WTC11 (cell line): ENCODE measurements at regions not wholly inside any gene's neighbourhood (a gene's known extent, or its start where the extent isn't known, plus 50 kb on each side); places are given as distances from the start of the nearest gene placed in this dataset.

Source experiments
- ATAC-seq: fragments of 200-7000 bp; cut with Tn5 transposase; 2 replicates; pipeline ENCODE4 v1.10.0; 2021; ENCODE audit warnings: mild to moderate bottlenecking, moderate library complexity
- CTCF ChIA-PET: fragments of 300-600 bp; sonication (Branson Sonifier 250); formaldehyde crosslinking; loops from one replicate; lab custom pipeline; 2021; ENCODE audit warnings: antibody characterized with exemption; lab: Charles Lee
- POLR2A ChIA-PET: fragments of 350-600 bp; sonication (Branson Sonifier 250); formaldehyde crosslinking; loops from one replicate; lab custom pipeline; 2021; ENCODE audit warnings: antibody characterized with exemption; lab: Charles Lee
- DNase-seq: peaks from one replicate; pipeline ENCODE4 v3.0.0; 2021; ENCODE audit warnings: low spot score
- H3K27ac Mint-ChIP-seq: 2 replicates; pipeline ENCODE4 v1.8.0; 2021; ENCODE audit warnings: mixed read lengths
- H3K27me3 Mint-ChIP-seq: 2 replicates; pipeline ENCODE4 v1.8.0; 2021; ENCODE audit warnings: low read depth, mild to moderate bottlenecking, moderate library complexity, mixed read lengths
- H3K36me3 Mint-ChIP-seq: 2 replicates; pipeline ENCODE4 v1.8.0; 2021; ENCODE audit warnings: mixed read lengths
- H3K4me1 Mint-ChIP-seq: 2 replicates; pipeline ENCODE4 v1.8.0; 2022; ENCODE audit warnings: mixed read lengths
- H3K4me3 Mint-ChIP-seq: 2 replicates; pipeline ENCODE4 v1.8.0; 2021; ENCODE audit warnings: mild to moderate bottlenecking, moderate library complexity, mixed read lengths
- H3K9me3 Mint-ChIP-seq: 2 replicates; pipeline ENCODE4 v1.8.0; 2021; ENCODE audit warnings: mixed read lengths
- FOXK1 ChIP-seq: sonication (generic); formaldehyde crosslinking; IDR thresholded peaks from 2 replicates; pipeline ENCODE4 v1.8.0; 2022; ENCODE audit warnings: mild to moderate bottlenecking, moderate library complexity, missing genetic modification reagents
- FOXP1 ChIP-seq: sonication (generic); formaldehyde crosslinking; IDR thresholded peaks from 2 replicates; pipeline ENCODE4 v1.8.0; 2022; ENCODE audit warnings: missing genetic modification reagents, mild to moderate bottlenecking, moderate library complexity, borderline replicate concordance
- GABPB1 ChIP-seq: sonication (generic); formaldehyde crosslinking; IDR thresholded peaks from 2 replicates; pipeline ENCODE4 v1.8.1; 2023; ENCODE audit warnings: mild to moderate bottlenecking, missing genetic modification reagents
- JAZF1 ChIP-seq: fragments of 250-450 bp; sonication (Bioruptor Pico); IDR thresholded peaks from 2 replicates; pipeline ENCODE4 v1.9.0; 2021; ENCODE audit warnings: moderate library complexity, mild to moderate bottlenecking, inconsistent platforms
- JUN ChIP-seq: sonication (generic); formaldehyde crosslinking; IDR thresholded peaks from 2 replicates; pipeline ENCODE4 v1.8.0; 2023; ENCODE audit warnings: mild to moderate bottlenecking, missing genetic modification reagents
- NR1H2 ChIP-seq: sonication (generic); formaldehyde crosslinking; IDR thresholded peaks from 2 replicates; pipeline ENCODE4 v1.9.0; 2021; ENCODE audit warnings: mild to moderate bottlenecking, moderate library complexity, missing genetic modification reagents
- NR2C2 ChIP-seq: sonication (generic); formaldehyde crosslinking; IDR thresholded peaks from 2 replicates; pipeline ENCODE4 v1.8.0; 2022; ENCODE audit warnings: mild to moderate bottlenecking, missing genetic modification reagents
- PRRX2 ChIP-seq: fragments of 250-450 bp; sonication (Bioruptor Pico); IDR thresholded peaks from 2 replicates; pipeline ENCODE4 v1.8.0; 2021; ENCODE audit warnings: mild to moderate bottlenecking
- SOX15 ChIP-seq: fragments of 250-450 bp; sonication (Bioruptor Pico); IDR thresholded peaks from 2 replicates; pipeline ENCODE4 v1.9.0; 2021; ENCODE audit warnings: mild to moderate bottlenecking
- ZNF121 ChIP-seq: sonication (generic); formaldehyde crosslinking; IDR thresholded peaks from 2 replicates; pipeline ENCODE4 v1.8.0; 2023; ENCODE audit warnings: missing genetic modification reagents
- ZNF671 ChIP-seq: fragments of 250-450 bp; sonication (Bioruptor Pico); IDR thresholded peaks from 2 replicates; pipeline ENCODE4 v1.8.0; 2021; ENCODE audit warnings: mild to moderate bottlenecking
- TF ChIP-seq, protein P1 (sequence below): fragments of 250-450 bp; sonication (Bioruptor Pico); IDR thresholded peaks from 2 replicates; pipeline ENCODE4 v1.9.0; 2021; ENCODE audit warnings: mild to moderate bottlenecking, borderline replicate concordance
- TF ChIP-seq, protein P2 (sequence below): fragments of 250-450 bp; sonication (Bioruptor Pico); IDR thresholded peaks from 2 replicates; pipeline ENCODE4 v1.9.0; 2021; ENCODE audit warnings: moderate library complexity, mild to moderate bottlenecking, inconsistent platforms, borderline replicate concordance
- TF ChIP-seq, protein P3 (sequence below): sonication (generic); formaldehyde crosslinking; IDR thresholded peaks from 2 replicates; pipeline ENCODE4 v1.8.1; 2023; ENCODE audit warnings: mild to moderate bottlenecking, missing genetic modification reagents, moderate library complexity
- TF ChIP-seq, protein P4 (sequence below): sonication (generic); formaldehyde crosslinking; IDR thresholded peaks from 2 replicates; pipeline ENCODE4 v1.8.1; 2022; ENCODE audit warnings: mild to moderate bottlenecking, moderate library complexity, missing genetic modification reagents
- TF ChIP-seq, protein P5 (sequence below): fragments of 250-450 bp; sonication (Bioruptor Pico); IDR thresholded peaks from 2 replicates; pipeline ENCODE4 v1.9.0; 2021; ENCODE audit warnings: mild to moderate bottlenecking

DNA sequence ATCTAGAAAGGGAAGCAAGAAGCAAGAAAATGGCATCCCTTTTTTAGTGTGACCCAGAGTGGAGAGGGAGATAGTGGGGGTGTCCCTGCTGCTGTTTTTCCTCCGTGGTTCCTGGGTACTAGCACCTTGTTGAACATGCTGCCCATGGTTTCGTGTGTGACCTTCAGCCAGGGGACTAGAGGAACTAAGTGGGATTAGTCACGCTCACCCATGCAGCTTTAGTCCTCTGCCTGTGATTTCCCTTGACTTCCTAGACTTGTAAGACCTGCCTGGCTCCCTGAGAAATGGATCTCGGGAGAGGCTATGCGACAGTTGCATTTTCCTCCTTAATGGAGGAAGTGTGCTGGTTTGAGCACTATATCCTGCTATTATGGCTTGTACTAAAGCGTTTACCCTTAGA is 471.4 kb downstream of the DCDC2C start (continued):
- TF ChIP-seq NR2C2 (CRISPR knock-in tag) (no peak), NR1H2 (CRISPR knock-in tag) (no peak), JAZF1 (CRISPR knock-in tag) (no peak)
- TF ChIP-seq, protein P1, sequence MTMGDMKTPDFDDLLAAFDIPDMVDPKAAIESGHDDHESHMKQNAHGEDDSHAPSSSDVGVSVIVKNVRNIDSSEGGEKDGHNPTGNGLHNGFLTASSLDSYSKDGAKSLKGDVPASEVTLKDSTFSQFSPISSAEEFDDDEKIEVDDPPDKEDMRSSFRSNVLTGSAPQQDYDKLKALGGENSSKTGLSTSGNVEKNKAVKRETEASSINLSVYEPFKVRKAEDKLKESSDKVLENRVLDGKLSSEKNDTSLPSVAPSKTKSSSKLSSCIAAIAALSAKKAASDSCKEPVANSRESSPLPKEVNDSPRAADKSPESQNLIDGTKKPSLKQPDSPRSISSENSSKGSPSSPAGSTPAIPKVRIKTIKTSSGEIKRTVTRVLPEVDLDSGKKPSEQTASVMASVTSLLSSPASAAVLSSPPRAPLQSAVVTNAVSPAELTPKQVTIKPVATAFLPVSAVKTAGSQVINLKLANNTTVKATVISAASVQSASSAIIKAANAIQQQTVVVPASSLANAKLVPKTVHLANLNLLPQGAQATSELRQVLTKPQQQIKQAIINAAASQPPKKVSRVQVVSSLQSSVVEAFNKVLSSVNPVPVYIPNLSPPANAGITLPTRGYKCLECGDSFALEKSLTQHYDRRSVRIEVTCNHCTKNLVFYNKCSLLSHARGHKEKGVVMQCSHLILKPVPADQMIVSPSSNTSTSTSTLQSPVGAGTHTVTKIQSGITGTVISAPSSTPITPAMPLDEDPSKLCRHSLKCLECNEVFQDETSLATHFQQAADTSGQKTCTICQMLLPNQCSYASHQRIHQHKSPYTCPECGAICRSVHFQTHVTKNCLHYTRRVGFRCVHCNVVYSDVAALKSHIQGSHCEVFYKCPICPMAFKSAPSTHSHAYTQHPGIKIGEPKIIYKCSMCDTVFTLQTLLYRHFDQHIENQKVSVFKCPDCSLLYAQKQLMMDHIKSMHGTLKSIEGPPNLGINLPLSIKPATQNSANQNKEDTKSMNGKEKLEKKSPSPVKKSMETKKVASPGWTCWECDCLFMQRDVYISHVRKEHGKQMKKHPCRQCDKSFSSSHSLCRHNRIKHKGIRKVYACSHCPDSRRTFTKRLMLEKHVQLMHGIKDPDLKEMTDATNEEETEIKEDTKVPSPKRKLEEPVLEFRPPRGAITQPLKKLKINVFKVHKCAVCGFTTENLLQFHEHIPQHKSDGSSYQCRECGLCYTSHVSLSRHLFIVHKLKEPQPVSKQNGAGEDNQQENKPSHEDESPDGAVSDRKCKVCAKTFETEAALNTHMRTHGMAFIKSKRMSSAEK (CRISPR knock-in tag) = no peak
- TF ChIP-seq, all 79 proteins: peak for 0

DNA sequence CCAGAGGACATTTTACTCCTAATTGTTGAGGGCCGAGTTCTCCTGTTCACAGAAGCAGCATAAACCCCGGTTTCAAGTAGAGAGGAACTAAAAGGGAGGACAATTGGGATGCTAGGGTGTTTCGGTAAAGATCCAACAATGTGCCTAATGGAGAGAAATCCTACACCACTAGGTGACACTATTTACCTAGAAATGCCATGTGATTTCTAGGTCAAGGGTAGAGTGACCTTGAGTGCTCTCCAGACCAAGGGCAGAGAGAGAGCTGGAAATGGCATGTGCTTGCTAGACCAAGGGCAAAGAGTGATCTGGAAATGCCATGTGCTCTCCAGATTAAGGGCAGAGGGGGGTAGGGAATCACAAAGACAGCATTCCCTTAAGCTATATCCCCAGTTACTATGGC is 472.0 kb downstream of the DCDC2C start:
- TF ChIP-seq, protein P2, sequence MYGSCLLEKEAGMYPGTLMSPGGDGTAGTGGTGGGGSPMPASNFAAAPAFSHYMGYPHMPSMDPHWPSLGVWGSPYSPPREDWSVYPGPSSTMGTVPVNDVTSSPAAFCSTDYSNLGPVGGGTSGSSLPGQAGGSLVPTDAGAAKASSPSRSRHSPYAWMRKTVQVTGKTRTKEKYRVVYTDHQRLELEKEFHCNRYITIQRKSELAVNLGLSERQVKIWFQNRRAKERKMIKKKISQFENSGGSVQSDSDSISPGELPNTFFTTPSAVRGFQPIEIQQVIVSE = no peak
- TF ChIP-seq PRRX2 (no peak), ZNF121 (CRISPR knock-in tag) (no peak), SOX15 (CRISPR knock-in tag) (no peak), JUN (no peak), GABPB1 (CRISPR knock-in tag) (no peak)
- TF ChIP-seq, protein P3, sequence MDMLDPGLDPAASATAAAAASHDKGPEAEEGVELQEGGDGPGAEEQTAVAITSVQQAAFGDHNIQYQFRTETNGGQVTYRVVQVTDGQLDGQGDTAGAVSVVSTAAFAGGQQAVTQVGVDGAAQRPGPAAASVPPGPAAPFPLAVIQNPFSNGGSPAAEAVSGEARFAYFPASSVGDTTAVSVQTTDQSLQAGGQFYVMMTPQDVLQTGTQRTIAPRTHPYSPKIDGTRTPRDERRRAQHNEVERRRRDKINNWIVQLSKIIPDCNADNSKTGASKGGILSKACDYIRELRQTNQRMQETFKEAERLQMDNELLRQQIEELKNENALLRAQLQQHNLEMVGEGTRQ (CRISPR knock-in tag) = no peak
- TF ChIP-seq, protein P4, sequence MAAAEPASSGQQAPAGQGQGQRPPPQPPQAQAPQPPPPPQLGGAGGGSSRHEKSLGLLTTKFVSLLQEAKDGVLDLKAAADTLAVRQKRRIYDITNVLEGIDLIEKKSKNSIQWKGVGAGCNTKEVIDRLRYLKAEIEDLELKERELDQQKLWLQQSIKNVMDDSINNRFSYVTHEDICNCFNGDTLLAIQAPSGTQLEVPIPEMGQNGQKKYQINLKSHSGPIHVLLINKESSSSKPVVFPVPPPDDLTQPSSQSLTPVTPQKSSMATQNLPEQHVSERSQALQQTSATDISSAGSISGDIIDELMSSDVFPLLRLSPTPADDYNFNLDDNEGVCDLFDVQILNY (CRISPR knock-in tag) = no peak
- TF ChIP-seq, protein P5, sequence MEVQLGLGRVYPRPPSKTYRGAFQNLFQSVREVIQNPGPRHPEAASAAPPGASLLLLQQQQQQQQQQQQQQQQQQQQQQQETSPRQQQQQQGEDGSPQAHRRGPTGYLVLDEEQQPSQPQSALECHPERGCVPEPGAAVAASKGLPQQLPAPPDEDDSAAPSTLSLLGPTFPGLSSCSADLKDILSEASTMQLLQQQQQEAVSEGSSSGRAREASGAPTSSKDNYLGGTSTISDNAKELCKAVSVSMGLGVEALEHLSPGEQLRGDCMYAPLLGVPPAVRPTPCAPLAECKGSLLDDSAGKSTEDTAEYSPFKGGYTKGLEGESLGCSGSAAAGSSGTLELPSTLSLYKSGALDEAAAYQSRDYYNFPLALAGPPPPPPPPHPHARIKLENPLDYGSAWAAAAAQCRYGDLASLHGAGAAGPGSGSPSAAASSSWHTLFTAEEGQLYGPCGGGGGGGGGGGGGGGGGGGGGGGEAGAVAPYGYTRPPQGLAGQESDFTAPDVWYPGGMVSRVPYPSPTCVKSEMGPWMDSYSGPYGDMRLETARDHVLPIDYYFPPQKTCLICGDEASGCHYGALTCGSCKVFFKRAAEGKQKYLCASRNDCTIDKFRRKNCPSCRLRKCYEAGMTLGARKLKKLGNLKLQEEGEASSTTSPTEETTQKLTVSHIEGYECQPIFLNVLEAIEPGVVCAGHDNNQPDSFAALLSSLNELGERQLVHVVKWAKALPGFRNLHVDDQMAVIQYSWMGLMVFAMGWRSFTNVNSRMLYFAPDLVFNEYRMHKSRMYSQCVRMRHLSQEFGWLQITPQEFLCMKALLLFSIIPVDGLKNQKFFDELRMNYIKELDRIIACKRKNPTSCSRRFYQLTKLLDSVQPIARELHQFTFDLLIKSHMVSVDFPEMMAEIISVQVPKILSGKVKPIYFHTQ (CRISPR knock-in tag) = no peak
- peaks cover 67% of the 10 kb centered on the region for H3K36me3 Mint-ChIP-seq
- ChIA-PET CTCF (no interaction called here), POLR2A (no interaction called here)
- no peak overlapping the region for H3K4me3 Mint-ChIP-seq
- H3K27me3 Mint-ChIP-seq = peaks cover 5% of the 10 kb centered on the region; the same call in 1 of the 2 replicates
- no peak overlapping the region for H3K27ac Mint-ChIP-seq
- DNase-seq = no peak
- H3K4me1 Mint-ChIP-seq = no peaks in the 10 kb centered on the region
- no peak for ATAC-seq
- peaks cover 81% of the 10 kb centered on the region for H3K9me3 Mint-ChIP-seq

DNA sequence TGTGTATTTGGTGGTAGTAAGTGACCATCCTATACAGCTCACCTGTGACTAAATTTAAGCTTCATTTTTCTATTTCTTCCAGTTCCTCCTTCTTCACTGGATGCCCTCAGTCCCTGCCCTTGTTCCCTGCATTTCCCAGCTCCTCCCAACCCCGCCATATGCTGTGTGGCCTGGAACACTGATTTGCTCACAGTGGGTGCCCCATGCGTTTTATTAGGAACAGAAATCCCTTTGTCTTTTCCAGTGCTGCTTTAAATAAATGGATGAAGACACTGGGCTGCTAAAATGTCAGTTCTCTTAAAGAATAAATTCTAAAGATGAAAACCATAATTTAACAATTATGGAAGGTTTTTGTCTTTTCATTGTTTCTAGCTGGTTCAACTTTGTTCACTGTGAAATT is 477.3 kb downstream of the DCDC2C start:
- H3K27ac Mint-ChIP-seq = no peak overlapping the region
- peaks cover 63% of the 10 kb centered on the region for H3K36me3 Mint-ChIP-seq
- CTCF ChIA-PET = interaction anchor here (0.5 kb wide), 1 partner anchor 171 kb away, joined by 3 read pairs; no protein-coding TSS in a partner anchor
- TF ChIP-seq FOXK1 (CRISPR knock-in tag) = no peak
- TF ChIP-seq, protein P2 = no peak
- TF ChIP-seq FOXP1 = no peak
- no peak for TF ChIP-seq SOX15 (CRISPR knock-in tag)
- TF ChIP-seq ZNF671 (CRISPR knock-in tag) = no peak
- DNase-seq (no peak), ATAC-seq (no peak)
- H3K4me3 Mint-ChIP-seq = no peak overlapping the region
- H3K4me1 Mint-ChIP-seq = no peaks in the 10 kb centered on the region
- H3K9me3 Mint-ChIP-seq = peaks cover 80% of the 10 kb centered on the region
- POLR2A ChIA-PET = no interaction called here
- peaks cover 8% of the 10 kb centered on the region for H3K27me3 Mint-ChIP-seq
